Pons (tissue), 1 donor: ENCODE measurements at regions not wholly inside any gene's neighbourhood (a gene's known extent, or its start where the extent isn't known, plus 50 kb on each side); places are given as distances from the start of the nearest gene placed in this dataset.

Source experiments
- DNase-seq: peaks from one replicate; pipeline ENCODE4 v3.0.0-alpha.2; 2016; ENCODE audit warnings: low spot score

- no peak for DNase-seq
Measured at GRCh38 chr4:59243038-59243437, 1957.1 kb upstream of the ADGRL3 start.

- peak; percentile 26 for DNase-seq
Measured at GRCh38 chr4:59247032-59247431, 1953.1 kb upstream of the ADGRL3 start.

GRCh38 chr4:59248313-59248712 is 1951.8 kb upstream of the ADGRL3 start:
- no peak for DNase-seq

- DNase-seq: no peak
Measured at GRCh38 chr4:59249110-59249509, 1951.0 kb upstream of the ADGRL3 start.

GRCh38 chr4:59258002-59258401 is 1942.1 kb upstream of the ADGRL3 start:
- no peak for DNase-seq

- no peak for DNase-seq
Measured at GRCh38 chr4:59307609-59308008, 1892.5 kb upstream of the ADGRL3 start.

- no peak for DNase-seq
Measured at GRCh38 chr4:59314637-59315036, 1885.5 kb upstream of the ADGRL3 start.

- DNase-seq: peak; percentile 87
Measured at GRCh38 chr4:59339631-59340030, 1860.5 kb upstream of the ADGRL3 start.

- no peak for DNase-seq
Measured at GRCh38 chr4:59341506-59341905, 1858.6 kb upstream of the ADGRL3 start.

- DNase-seq: no peak
Measured at GRCh38 chr4:59348949-59349348, 1851.2 kb upstream of the ADGRL3 start.

- no peak for DNase-seq
Measured at GRCh38 chr4:59369229-59369628, 1830.9 kb upstream of the ADGRL3 start.

GRCh38 chr4:59374416-59374815 is 1825.7 kb upstream of the ADGRL3 start:
- DNase-seq: no peak

- DNase-seq: no peak
Measured at GRCh38 chr4:59380841-59381366, 1819.2 kb upstream of the ADGRL3 start.

- DNase-seq: no peak
Measured at GRCh38 chr4:59381591-59381990, 1818.5 kb upstream of the ADGRL3 start.

GRCh38 chr4:59387759-59388758 is 1812.1 kb upstream of the ADGRL3 start:
- no peak for DNase-seq

- DNase-seq: no peak
Measured at GRCh38 chr4:59393780-59394179, 1806.3 kb upstream of the ADGRL3 start.

GRCh38 chr4:59400334-59400733 is 1799.8 kb upstream of the ADGRL3 start:
- DNase-seq: no peak

GRCh38 chr4:59409647-59410046 is 1790.5 kb upstream of the ADGRL3 start:
- no peak for DNase-seq

GRCh38 chr4:59412739-59413138 is 1787.4 kb upstream of the ADGRL3 start:
- DNase-seq: no peak

GRCh38 chr4:59455751-59456150 is 1744.4 kb upstream of the ADGRL3 start:
- DNase-seq: no peak

GRCh38 chr4:59457576-59457975 is 1742.5 kb upstream of the ADGRL3 start:
- no peak for DNase-seq

GRCh38 chr4:59484944-59485343 is 1715.2 kb upstream of the ADGRL3 start:
- no peak for DNase-seq

GRCh38 chr4:59500103-59500502 is 1700.0 kb upstream of the ADGRL3 start:
- DNase-seq: no peak

- DNase-seq: no peak
Measured at GRCh38 chr4:59503731-59504130, 1696.4 kb upstream of the ADGRL3 start.
